ENCODE measurements at regions not wholly inside any gene's neighbourhood (a gene's known extent, or its start where the extent isn't known, plus 50 kb on each side); places are given as distances from the start of the nearest gene placed in this dataset.

DNA sequence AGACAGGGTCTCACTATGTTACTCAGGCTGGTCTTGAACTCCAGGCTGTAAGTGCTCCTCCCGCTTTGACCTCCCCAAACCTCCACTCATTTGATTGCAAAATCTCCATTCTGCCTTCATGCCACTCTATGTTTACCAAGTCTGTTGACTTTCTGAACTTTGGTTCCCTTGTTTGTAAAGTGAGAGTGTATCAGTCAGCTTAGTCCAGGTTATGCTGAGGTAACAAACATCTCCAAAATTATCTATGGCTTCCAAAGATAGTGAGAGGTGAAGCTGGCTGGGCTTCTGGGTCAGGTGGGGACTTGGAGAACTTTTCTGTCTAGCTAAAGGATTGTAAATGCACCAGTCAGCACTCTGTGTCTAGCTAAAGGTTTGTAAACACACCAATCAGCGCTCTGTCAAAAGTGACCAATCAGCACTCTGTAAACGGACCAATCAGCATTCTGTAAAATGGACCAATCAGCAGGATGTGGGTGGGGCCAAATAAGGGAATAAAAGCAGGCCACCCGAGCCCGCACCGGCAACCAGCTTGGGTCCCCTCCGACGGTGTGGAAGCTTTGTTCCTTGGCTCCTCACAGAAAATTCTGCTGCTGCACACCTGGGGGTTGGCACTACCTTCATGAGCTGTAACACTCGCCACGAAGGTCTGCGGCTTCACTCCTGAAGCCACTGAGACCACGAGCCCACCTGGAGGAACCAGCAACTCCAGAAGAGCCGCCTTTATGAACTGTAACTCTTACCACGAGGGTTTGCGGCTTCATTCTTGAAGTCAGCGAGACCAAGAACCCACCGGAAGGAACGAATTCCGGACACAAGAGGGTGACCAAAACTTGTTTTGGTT lies 109.3 kb downstream of the MIAT start:
- H3K4me1 Mint-ChIP-seq (ENCODE audit: insufficient read depth, unreplicated experiment) = peaks cover 7% of the 10 kb centered on the region
- H3K9me3 Mint-ChIP-seq (ENCODE audit: unreplicated experiment) = peaks cover 5% of the 10 kb centered on the region
- ChIA-PET CTCF (interaction anchor here (1.6 kb wide), 1 partner anchor 10 kb away, joined by 6 read pairs; no protein-coding TSS in a partner anchor), POLR2A (interaction anchor here (0.6 kb wide), 1 partner anchor 294 kb away, joined by 3 read pairs; no protein-coding TSS in a partner anchor)
- H3K27me3 Mint-ChIP-seq (ENCODE audit: insufficient read depth, unreplicated experiment) = no peaks in the 10 kb centered on the region
- no peak overlapping the region for H3K4me3 Mint-ChIP-seq (ENCODE audit: unreplicated experiment)
- intact Hi-C loops (cut with micrococcal nuclease) = no loop called here
- H3K36me3 Mint-ChIP-seq (ENCODE audit: insufficient read depth, unreplicated experiment) = peaks cover 8% of the 10 kb centered on the region
- BruUV-seq (replicated peaks) = no TSS peak
- TF ChIP-seq, protein P1, sequence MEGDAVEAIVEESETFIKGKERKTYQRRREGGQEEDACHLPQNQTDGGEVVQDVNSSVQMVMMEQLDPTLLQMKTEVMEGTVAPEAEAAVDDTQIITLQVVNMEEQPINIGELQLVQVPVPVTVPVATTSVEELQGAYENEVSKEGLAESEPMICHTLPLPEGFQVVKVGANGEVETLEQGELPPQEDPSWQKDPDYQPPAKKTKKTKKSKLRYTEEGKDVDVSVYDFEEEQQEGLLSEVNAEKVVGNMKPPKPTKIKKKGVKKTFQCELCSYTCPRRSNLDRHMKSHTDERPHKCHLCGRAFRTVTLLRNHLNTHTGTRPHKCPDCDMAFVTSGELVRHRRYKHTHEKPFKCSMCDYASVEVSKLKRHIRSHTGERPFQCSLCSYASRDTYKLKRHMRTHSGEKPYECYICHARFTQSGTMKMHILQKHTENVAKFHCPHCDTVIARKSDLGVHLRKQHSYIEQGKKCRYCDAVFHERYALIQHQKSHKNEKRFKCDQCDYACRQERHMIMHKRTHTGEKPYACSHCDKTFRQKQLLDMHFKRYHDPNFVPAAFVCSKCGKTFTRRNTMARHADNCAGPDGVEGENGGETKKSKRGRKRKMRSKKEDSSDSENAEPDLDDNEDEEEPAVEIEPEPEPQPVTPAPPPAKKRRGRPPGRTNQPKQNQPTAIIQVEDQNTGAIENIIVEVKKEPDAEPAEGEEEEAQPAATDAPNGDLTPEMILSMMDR (IDR thresholded peaks at IDR 0.05; ENCODE audit: unreplicated experiment) = no peak
- DNase-seq (ENCODE audit: unreplicated experiment) = no peak
- H3K27ac Mint-ChIP-seq (ENCODE audit: low read depth, unreplicated experiment) = no peak overlapping the region

GRCh38 chr22:26767351-26768155 lies 110.2 kb downstream of the MIAT start:
- H3K27me3 Mint-ChIP-seq (ENCODE audit: insufficient read depth, unreplicated experiment) = no peaks in the 10 kb centered on the region
- H3K4me1 Mint-ChIP-seq (ENCODE audit: insufficient read depth, unreplicated experiment) = peaks cover 7% of the 10 kb centered on the region
- BruUV-seq (replicated peaks) = no TSS peak
- ChIA-PET POLR2A (no interaction called here), CTCF (interaction anchor here (0.9 kb wide), 1 partner anchor 10 kb away, joined by 3 read pairs; no protein-coding TSS in a partner anchor)
- TF ChIP-seq, protein P1 (IDR thresholded peaks at IDR 0.05; ENCODE audit: unreplicated experiment) = no peak
- no peak overlapping the region for H3K4me3 Mint-ChIP-seq (ENCODE audit: unreplicated experiment)
- no peak overlapping the region for H3K27ac Mint-ChIP-seq (ENCODE audit: low read depth, unreplicated experiment)
- H3K36me3 Mint-ChIP-seq (ENCODE audit: insufficient read depth, unreplicated experiment) = peaks cover 8% of the 10 kb centered on the region
- intact Hi-C loops (cut with micrococcal nuclease) = no loop called here
- no peak for DNase-seq (ENCODE audit: unreplicated experiment)
- peaks cover 5% of the 10 kb centered on the region for H3K9me3 Mint-ChIP-seq (ENCODE audit: unreplicated experiment)

DNA sequence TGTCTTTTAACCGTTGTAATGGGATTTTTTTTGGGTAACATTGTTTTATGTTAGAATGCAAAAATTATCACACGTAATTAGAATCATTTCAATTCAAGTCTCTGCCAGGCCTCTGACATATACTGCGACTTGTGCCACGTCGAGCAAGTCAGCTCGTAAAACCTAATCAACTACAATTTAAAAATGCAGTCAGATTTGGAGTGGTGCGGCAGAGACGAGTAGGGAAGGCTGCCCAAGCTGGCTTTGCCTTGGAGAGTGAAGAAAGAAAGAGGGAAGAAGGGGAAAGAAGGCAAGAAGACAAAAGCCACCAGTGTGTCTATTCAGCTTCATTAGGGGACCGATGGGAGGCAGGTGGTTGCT lies 110.7 kb downstream of the MIAT start:
- no peak for DNase-seq (ENCODE audit: unreplicated experiment)
- BruUV-seq (replicated peaks) = no TSS peak
- ChIA-PET POLR2A (no interaction called here), CTCF (interaction anchor here (0.9 kb wide), 1 partner anchor 11 kb away, joined by 3 read pairs; no protein-coding TSS in a partner anchor)
- TF ChIP-seq, protein P1 (IDR thresholded peaks at IDR 0.05; ENCODE audit: unreplicated experiment) = no peak
- Mint-ChIP-seq H3K36me3 (ENCODE audit: insufficient read depth, unreplicated experiment) (peaks cover 8% of the 10 kb centered on the region), H3K27ac (ENCODE audit: low read depth, unreplicated experiment) (no peak overlapping the region), H3K4me1 (ENCODE audit: insufficient read depth, unreplicated experiment) (peaks cover 7% of the 10 kb centered on the region), H3K4me3 (ENCODE audit: unreplicated experiment) (no peak overlapping the region), H3K27me3 (ENCODE audit: insufficient read depth, unreplicated experiment) (no peaks in the 10 kb centered on the region), H3K9me3 (ENCODE audit: unreplicated experiment) (peaks cover 5% of the 10 kb centered on the region)
- intact Hi-C loops (cut with micrococcal nuclease) = no loop called here

- CTCF ChIA-PET = no interaction called here
- H3K9me3 Mint-ChIP-seq (ENCODE audit: unreplicated experiment) = peaks cover 5% of the 10 kb centered on the region
- no peak overlapping the region for H3K4me3 Mint-ChIP-seq (ENCODE audit: unreplicated experiment)
- H3K36me3 Mint-ChIP-seq (ENCODE audit: insufficient read depth, unreplicated experiment) = peaks cover 8% of the 10 kb centered on the region
- H3K27me3 Mint-ChIP-seq (ENCODE audit: insufficient read depth, unreplicated experiment) = no peaks in the 10 kb centered on the region
- intact Hi-C loops (cut with micrococcal nuclease) = no loop called here
- DNase-seq (ENCODE audit: unreplicated experiment) = no peak
- H3K4me1 Mint-ChIP-seq (ENCODE audit: insufficient read depth, unreplicated experiment) = peaks cover under 1% of the 10 kb centered on the region
- POLR2A ChIA-PET = no interaction called here
- H3K27ac Mint-ChIP-seq (ENCODE audit: low read depth, unreplicated experiment) = no peak overlapping the region
- TF ChIP-seq, protein P1 (IDR thresholded peaks at IDR 0.05; ENCODE audit: unreplicated experiment) = no peak
- BruUV-seq (replicated peaks) = no TSS peak
Measured at GRCh38 chr22:26768952-26769351, 111.6 kb downstream of the MIAT start.
